ENCODE measurements at regions not wholly inside any gene's neighbourhood (a gene's known extent, or its start where the extent isn't known, plus 50 kb on each side); places are given as distances from the start of the nearest gene placed in this dataset.

GRCh38 chr7:114175125-114175524, 239.5 kb upstream of the FOXP2 start:
- TF ChIP-seq TAF1 (IDR thresholded peaks at IDR 0.05; ENCODE audit: borderline replicate concordance, low read depth, low read length) (no peak), POLR2A (IDR thresholded peaks at IDR 0.05; ENCODE audit: low read depth, low read length) (no peak), POLR2AphosphoS5 (IDR thresholded peaks at IDR 0.05; ENCODE audit: low read depth, low read length) (no peak)
